Psoas muscle (tissue), 7 donors: ENCODE measurements at regions not wholly inside any gene's neighbourhood (a gene's known extent, or its start where the extent isn't known, plus 50 kb on each side); places are given as distances from the start of the nearest gene placed in this dataset.

ENCODE experiments used
- ATAC-seq, 4 donors: fragments of 200-7000 bp; cut with Tn5 transposase; one replicate each; pipeline ENCODE4 v1.9.1; 2020; ENCODE audit warnings: moderate library complexity in 3 of 4, mild to moderate bottlenecking in 2 of 4
- DNase-seq, 2 donors: peaks; one replicate each; pipeline ENCODE4 v3.0.0-alpha.2; 2020
- H3K27ac ChIP-seq: fragments of 200-600 bp; one replicate; pipeline ENCODE4 v1.8.0; 2022
- H3K27me3 ChIP-seq, 3 donors: fragments of 200-600 bp in 1 of 3; one replicate each; pipeline versions ENCODE4 v1.6.1 to v1.8.0; 2013 to 2022; ENCODE audit warnings: low read length in 2 of 3, mild to moderate bottlenecking in 2 of 3, moderate library complexity in 1 of 3; ENCODE audit not compliant: insufficient read depth in 3 of 3
- H3K36me3 ChIP-seq, 2 donors: fragments of 200-600 bp in 1 of 2; one replicate each; pipeline versions ENCODE4 v1.6.1 to v1.8.0; 2013 to 2022; ENCODE audit warnings: low read depth in 1 of 2, mild to moderate bottlenecking in 1 of 2, moderate library complexity in 1 of 2; ENCODE audit not compliant: insufficient read depth in 1 of 2
- H3K4me1 ChIP-seq: fragments of 200-600 bp; one replicate; pipeline ENCODE4 v1.8.0; 2022
- H3K4me3 ChIP-seq: fragments of 200-600 bp; one replicate; pipeline ENCODE4 v1.8.0; 2022; ENCODE audit warnings: mild to moderate bottlenecking
- H3K9me3 ChIP-seq: fragments of 200-600 bp; one replicate; pipeline ENCODE4 v1.8.0; 2022
- WGBS, 3 donors: extraction: QIAGEN DNeasy Blood & Tissue Kit; methylation state at CpG; one replicate each; pipeline versions ENCODE4 v1.1.6 to v1.1.7; 2013; 5-methylcytosine and 5-hydroxymethylcytosine counted together
- intact Hi-C, 2 donors: fragments of 100-400 bp; cut with DNase I; formaldehyde crosslinking; loops; one replicate each; pipeline versions ENCODE4 v1.11.0 to v1.14.2; 2022
- TF ChIP-seq, protein P1 (sequence below): fragments of 200-600 bp; IDR thresholded peaks from one replicate; pipeline ENCODE4 v1.8.0; 2022; ENCODE audit warnings: antibody characterized with exemption
- donor health status: healthy with polysubstance abuse.
- donor health status: DM: no; HTN: no; CAD: no; lungs with moderate emphysema.
- donor health status: Bipolar disorder and iron deficiency.
- donor health status: healthy.
- donor health status: DM: yes; HTN: yes; CAD: no.
- donor health status: DM: no; HTN: no; CAD: no.
- donor health status: DM: yes; HTN: yes; CAD: no.

- H3K4me1 ChIP-seq = no peaks in the 10 kb centered on the region
- no peak overlapping the region for H3K4me3 ChIP-seq
- TF ChIP-seq, protein P1, sequence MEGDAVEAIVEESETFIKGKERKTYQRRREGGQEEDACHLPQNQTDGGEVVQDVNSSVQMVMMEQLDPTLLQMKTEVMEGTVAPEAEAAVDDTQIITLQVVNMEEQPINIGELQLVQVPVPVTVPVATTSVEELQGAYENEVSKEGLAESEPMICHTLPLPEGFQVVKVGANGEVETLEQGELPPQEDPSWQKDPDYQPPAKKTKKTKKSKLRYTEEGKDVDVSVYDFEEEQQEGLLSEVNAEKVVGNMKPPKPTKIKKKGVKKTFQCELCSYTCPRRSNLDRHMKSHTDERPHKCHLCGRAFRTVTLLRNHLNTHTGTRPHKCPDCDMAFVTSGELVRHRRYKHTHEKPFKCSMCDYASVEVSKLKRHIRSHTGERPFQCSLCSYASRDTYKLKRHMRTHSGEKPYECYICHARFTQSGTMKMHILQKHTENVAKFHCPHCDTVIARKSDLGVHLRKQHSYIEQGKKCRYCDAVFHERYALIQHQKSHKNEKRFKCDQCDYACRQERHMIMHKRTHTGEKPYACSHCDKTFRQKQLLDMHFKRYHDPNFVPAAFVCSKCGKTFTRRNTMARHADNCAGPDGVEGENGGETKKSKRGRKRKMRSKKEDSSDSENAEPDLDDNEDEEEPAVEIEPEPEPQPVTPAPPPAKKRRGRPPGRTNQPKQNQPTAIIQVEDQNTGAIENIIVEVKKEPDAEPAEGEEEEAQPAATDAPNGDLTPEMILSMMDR = no peak
- ATAC-seq (no peak), DNase-seq (no peak)
- no peaks in the 10 kb centered on the region for H3K9me3 ChIP-seq
- no peaks in the 10 kb centered on the region for H3K36me3 ChIP-seq
- intact Hi-C loops = no loop called here
- H3K27ac ChIP-seq = no peak overlapping the region
- H3K27me3 ChIP-seq = peaks cover 0 to 10% (median 0%) of the 10 kb centered on the region in 3 donors
These were observed 74.8 kb upstream of the POF1B start for GRCh38 chrX:85454295-85454694.

DNA sequence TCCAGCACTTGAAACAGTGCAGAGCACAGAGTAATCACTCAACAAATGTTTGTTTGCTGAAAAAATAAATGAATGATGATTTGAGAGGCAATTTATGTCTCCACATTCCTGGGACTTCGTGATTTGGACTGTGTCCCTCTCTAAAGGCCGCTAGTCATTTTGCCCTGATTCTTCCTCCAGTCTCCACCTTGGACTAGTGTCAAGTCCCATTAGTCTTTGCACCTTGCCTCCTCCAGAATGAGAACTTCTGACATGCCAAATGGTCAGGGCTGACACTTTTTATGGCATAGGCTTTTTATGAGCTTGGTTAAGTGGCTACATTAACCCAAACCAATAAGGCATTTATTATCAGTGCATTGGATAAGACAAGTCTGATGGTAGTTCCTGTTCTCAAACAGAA is 65.1 kb upstream of the POF1B start:
- Histone ChIP-seq H3K27ac (no peak overlapping the region), H3K9me3 (no peaks in the 10 kb centered on the region), H3K27me3 (no peaks in the 10 kb centered on the region), H3K4me3 (no peak overlapping the region), H3K4me1 (no peaks in the 10 kb centered on the region), H3K36me3 (no peaks in the 10 kb centered on the region)
- DNase-seq (no peak), ATAC-seq (no peak)
- TF ChIP-seq, protein P1 = no peak
- WGBS, 3 donors = 33 to 67% (median 52%) methylated on average over 2 of the region's 2 CpGs
- intact Hi-C loops = no loop called here
